ENCODE measurements at regions not wholly inside any gene's neighbourhood (a gene's known extent, or its start where the extent isn't known, plus 50 kb on each side); places are given as distances from the start of the nearest gene placed in this dataset.

GRCh38 chr15:54884312-54884711, 312.4 kb downstream of the RSL24D1 start:
- intact Hi-C loops (cut with DNase I) = no loop called here
- no peak for DNase-seq (ENCODE audit: low spot score)

GRCh38 chr15:54859982-54860381, 336.8 kb downstream of the RSL24D1 start:
- DNase-seq (ENCODE audit: low spot score) = no peak
- intact Hi-C loops (cut with DNase I) = no loop called here

GRCh38 chr15:54854667-54855066, 342.1 kb downstream of the RSL24D1 start:
- no peak for DNase-seq (ENCODE audit: low spot score)
- intact Hi-C loops (cut with DNase I) = no loop called here

GRCh38 chr15:54850101-54850500, 346.6 kb downstream of the RSL24D1 start:
- no peak for DNase-seq (ENCODE audit: low spot score)
- intact Hi-C loops (cut with DNase I) = no loop called here

GRCh38 chr15:54843006-54843405, 353.7 kb downstream of the RSL24D1 start:
- intact Hi-C loops (cut with DNase I) = no loop called here
- no peak for DNase-seq (ENCODE audit: low spot score)

GRCh38 chr15:54841701-54842305, 354.9 kb downstream of the RSL24D1 start:
- no peak for DNase-seq (ENCODE audit: low spot score)
- intact Hi-C loops (cut with DNase I) = no loop called here

GRCh38 chr15:54840621-54841398, 355.9 kb downstream of the RSL24D1 start:
- no peak for DNase-seq (ENCODE audit: low spot score)
- intact Hi-C loops (cut with DNase I) = no loop called here

- intact Hi-C loops (cut with DNase I) = no loop called here
- no peak for DNase-seq (ENCODE audit: low spot score)
Measured at GRCh38 chr15:54839379-54839778, 357.4 kb downstream of the RSL24D1 start.

- no peak for DNase-seq (ENCODE audit: low spot score)
- intact Hi-C loops (cut with DNase I) = no loop called here
Measured at GRCh38 chr15:54836052-54836795, 360.5 kb downstream of the RSL24D1 start.

GRCh38 chr15:54829821-54830220, 366.9 kb downstream of the RSL24D1 start:
- no peak for DNase-seq (ENCODE audit: low spot score)
- intact Hi-C loops (cut with DNase I) = loop anchor here in 1 of 2 donors (2.0 kb wide), 1 partner anchor 35 kb away; no protein-coding TSS in a partner anchor

- no peak for DNase-seq (ENCODE audit: low spot score)
- intact Hi-C loops (cut with DNase I) = no loop called here
Measured at GRCh38 chr15:54820811-54821210, 375.9 kb downstream of the RSL24D1 start.

GRCh38 chr15:54820098-54820497, 376.6 kb downstream of the RSL24D1 start:
- intact Hi-C loops (cut with DNase I) = no loop called here
- no peak for DNase-seq (ENCODE audit: low spot score)

- no peak for DNase-seq (ENCODE audit: low spot score)
- intact Hi-C loops (cut with DNase I) = no loop called here
Measured at GRCh38 chr15:54816401-54816800, 380.3 kb downstream of the RSL24D1 start.

- DNase-seq (ENCODE audit: low spot score) = no peak
- intact Hi-C loops (cut with DNase I) = no loop called here
Measured at GRCh38 chr15:54815556-54815955, 381.2 kb downstream of the RSL24D1 start.

GRCh38 chr15:54812383-54812782, 384.4 kb downstream of the RSL24D1 start:
- no peak for DNase-seq (ENCODE audit: low spot score)

GRCh38 chr15:54810496-54810895, 386.2 kb downstream of the RSL24D1 start:
- intact Hi-C loops (cut with DNase I) = no loop called here
- no peak for DNase-seq (ENCODE audit: low spot score)

More at GRCh38 chr15:54812383-54812782, 384.4 kb downstream of the RSL24D1 start:
- intact Hi-C loops (cut with DNase I) = no loop called here

GRCh38 chr15:54810031-54810430, 386.7 kb downstream of the RSL24D1 start:
- intact Hi-C loops (cut with DNase I) = no loop called here
- DNase-seq (ENCODE audit: low spot score) = no peak

GRCh38 chr15:54808321-54808720, 388.4 kb downstream of the RSL24D1 start:
- intact Hi-C loops (cut with DNase I) = no loop called here
- DNase-seq (ENCODE audit: low spot score) = no peak

- DNase-seq (ENCODE audit: low spot score) = no peak
- intact Hi-C loops (cut with DNase I) = no loop called here
Measured at GRCh38 chr15:54803987-54804386, 392.8 kb downstream of the RSL24D1 start.

GRCh38 chr15:54803134-54803808, 393.5 kb downstream of the RSL24D1 start:
- intact Hi-C loops (cut with DNase I) = no loop called here
- DNase-seq (ENCODE audit: low spot score) = no peak
